GM12872 (cell line): ENCODE measurements at regions not wholly inside any gene's neighbourhood (a gene's known extent, or its start where the extent isn't known, plus 50 kb on each side); places are given as distances from the start of the nearest gene placed in this dataset.

Experiments
- TF ChIP-seq, protein P1 (sequence below): IDR thresholded peaks from 3 replicates; pipeline ENCODE4 v1.5.1; 2011; ENCODE audit warnings: low read depth, mild to moderate bottlenecking, low read length, moderate library complexity; ENCODE audit not compliant: insufficient read depth

- TF ChIP-seq, protein P1, sequence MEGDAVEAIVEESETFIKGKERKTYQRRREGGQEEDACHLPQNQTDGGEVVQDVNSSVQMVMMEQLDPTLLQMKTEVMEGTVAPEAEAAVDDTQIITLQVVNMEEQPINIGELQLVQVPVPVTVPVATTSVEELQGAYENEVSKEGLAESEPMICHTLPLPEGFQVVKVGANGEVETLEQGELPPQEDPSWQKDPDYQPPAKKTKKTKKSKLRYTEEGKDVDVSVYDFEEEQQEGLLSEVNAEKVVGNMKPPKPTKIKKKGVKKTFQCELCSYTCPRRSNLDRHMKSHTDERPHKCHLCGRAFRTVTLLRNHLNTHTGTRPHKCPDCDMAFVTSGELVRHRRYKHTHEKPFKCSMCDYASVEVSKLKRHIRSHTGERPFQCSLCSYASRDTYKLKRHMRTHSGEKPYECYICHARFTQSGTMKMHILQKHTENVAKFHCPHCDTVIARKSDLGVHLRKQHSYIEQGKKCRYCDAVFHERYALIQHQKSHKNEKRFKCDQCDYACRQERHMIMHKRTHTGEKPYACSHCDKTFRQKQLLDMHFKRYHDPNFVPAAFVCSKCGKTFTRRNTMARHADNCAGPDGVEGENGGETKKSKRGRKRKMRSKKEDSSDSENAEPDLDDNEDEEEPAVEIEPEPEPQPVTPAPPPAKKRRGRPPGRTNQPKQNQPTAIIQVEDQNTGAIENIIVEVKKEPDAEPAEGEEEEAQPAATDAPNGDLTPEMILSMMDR: no peak
Measured at GRCh38 chr11:81744336-81745116, 989.1 kb downstream of the FAM181B start.

DNA sequence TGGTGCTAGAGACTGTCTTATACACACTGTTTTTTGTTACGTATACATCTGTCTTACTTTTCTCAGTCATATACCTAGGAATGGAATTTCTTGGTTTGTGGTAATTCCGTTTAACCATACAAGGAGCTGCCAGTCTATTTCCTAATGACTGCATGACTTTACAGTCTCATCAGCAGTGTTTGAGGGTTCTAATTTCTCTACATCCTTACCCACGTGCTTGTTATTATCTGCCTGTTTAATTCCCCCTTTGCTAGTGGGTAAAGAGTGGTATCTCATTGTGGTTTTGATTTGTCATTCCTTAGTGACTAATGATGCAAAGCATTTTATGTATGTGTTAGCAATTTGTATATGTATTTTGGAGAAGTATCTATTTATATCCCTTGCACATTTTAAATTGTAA lies 1008.0 kb downstream of the FAM181B start:
- TF ChIP-seq, protein P1: no peak

DNA sequence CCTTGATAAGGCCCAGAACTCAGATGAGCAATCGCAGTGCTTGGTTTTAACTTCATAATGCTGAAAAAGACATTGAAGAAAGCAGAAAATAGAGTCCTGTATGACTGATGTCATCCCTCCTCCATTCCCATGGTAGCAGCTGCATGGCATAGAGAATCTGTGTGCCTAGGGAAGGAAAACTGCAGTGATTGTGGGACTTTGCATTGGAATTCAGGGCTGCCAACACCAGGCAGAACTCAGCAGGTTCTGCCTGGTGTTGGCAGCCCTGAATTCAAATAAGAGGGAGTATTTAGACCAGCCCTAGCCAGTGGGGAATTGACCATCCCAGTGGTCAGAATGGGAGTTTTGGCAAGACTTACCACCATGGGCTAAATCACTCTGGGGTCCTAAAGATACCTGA lies 1016.0 kb downstream of the FAM181B start:
- TF ChIP-seq, protein P1: no peak

DNA sequence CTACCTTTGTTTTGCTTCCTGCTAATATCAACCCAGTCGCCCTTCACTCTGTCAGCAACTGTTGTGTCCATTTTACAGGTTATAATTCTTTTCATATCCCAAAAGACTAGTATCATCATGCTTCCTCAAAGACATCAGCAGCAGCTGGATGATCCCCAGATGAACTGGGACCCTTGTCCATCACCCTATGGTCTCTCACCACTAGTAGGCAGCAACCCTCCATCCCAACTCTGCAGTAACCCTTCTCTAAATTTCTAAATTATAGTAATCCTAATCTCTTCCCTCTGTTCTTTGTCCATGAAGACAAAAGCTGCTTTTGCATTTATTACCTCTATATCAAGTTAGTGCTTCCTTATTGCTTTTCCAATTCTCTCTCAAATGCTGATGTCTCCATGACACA lies 1025.8 kb downstream of the FAM181B start:
- TF ChIP-seq, protein P1: peak; percentile 62

- TF ChIP-seq, protein P1: no peak
Measured at GRCh38 chr11:81705283-81705682, 1028.4 kb downstream of the FAM181B start.

GRCh38 chr11:81700076-81700475 lies 1033.6 kb downstream of the FAM181B start:
- TF ChIP-seq, protein P1: no peak

DNA sequence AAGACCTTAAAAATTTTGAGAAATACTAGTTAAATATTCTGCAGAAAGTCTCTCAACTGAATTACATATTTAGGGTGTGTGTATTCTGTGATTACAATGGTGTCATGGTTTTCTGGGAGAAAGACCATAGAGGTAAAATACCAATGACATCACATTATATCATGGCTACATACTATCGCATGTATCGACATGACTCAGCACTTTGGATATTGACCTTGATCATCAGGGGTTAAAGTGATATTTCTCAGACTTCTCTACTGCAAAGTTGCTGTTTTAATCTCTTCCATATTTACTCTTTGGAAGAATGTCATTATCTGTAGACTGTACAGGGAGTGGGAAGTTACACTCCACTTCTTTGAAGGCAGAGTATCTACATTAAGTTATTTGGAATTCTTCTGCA lies 1046.6 kb downstream of the FAM181B start:
- TF ChIP-seq, protein P1: no peak
